Ovary (tissue), 7 donors: ENCODE measurements at regions not wholly inside any gene's neighbourhood (a gene's known extent, or its start where the extent isn't known, plus 50 kb on each side); places are given as distances from the start of the nearest gene placed in this dataset.

Source experiments
- DNase-seq, 5 donors: peaks; one replicate each; pipeline ENCODE4 v3.0.0-alpha.2; 2019 to 2020
- H3K27ac ChIP-seq, 2 donors: fragments of 200-600 bp; one replicate each; pipeline versions ENCODE4 v1.5.1 to v1.8.0; 2019 to 2022
- H3K27me3 ChIP-seq: fragments of 200-600 bp; one replicate; pipeline ENCODE4 v1.8.0; 2022
- H3K36me3 ChIP-seq: fragments of 200-600 bp; sonication (generic); one replicate; pipeline ENCODE4 v1.5.1; 2019
- H3K4me1 ChIP-seq: one replicate; pipeline ENCODE4 v1.8.1; 2013; ENCODE audit warnings: mild to moderate bottlenecking, moderate library complexity; ENCODE audit not compliant: insufficient read depth
- H3K4me3 ChIP-seq: fragments of 200-600 bp; sonication (generic); one replicate; pipeline ENCODE4 v1.5.1; 2017
- H3K9me3 ChIP-seq, 2 donors: fragments of 200-600 bp in 1 of 2; sonication (generic) in 1 of 2; one replicate each; pipeline versions ENCODE4 v1.5.1 to v1.8.1; 2013 to 2019; ENCODE audit warnings: mild to moderate bottlenecking in 1 of 2, moderate library complexity in 1 of 2
- EP300 ChIP-seq: sonication (generic); formaldehyde crosslinking; IDR thresholded peaks from one replicate; pipeline ENCODE4 v1.6.1; 2017; ENCODE audit warnings: antibody characterized with exemption
- POLR2A ChIP-seq: fragments of 450-650 bp; IDR thresholded peaks from one replicate; pipeline ENCODE4 v1.6.1; 2017; ENCODE audit warnings: antibody characterized with exemption, mild to moderate bottlenecking, moderate library complexity
- WGBS, 3 donors: extraction: QIAGEN DNeasy Blood & Tissue Kit in 1 of 3; methylation state at CpG; one replicate each; pipeline versions ENCODE4 v1.1.5 to v1.1.7; 2013 to 2017; 5-methylcytosine and 5-hydroxymethylcytosine counted together
- intact Hi-C, 4 donors: fragments of 100-400 bp; cut with DNase I; formaldehyde crosslinking; loops; one replicate each; pipeline versions ENCODE4 v1.11.0 to v1.15.1; 2022 to 2023
- TF ChIP-seq, protein P1 (sequence below), 3 donors: fragments of 450-650 bp in 2 of 3; fragments of 200-600 bp in 1 of 3; IDR thresholded peaks; one replicate each; pipeline versions ENCODE4 v1.5.1 to v1.8.0; 2016 to 2022; ENCODE audit warnings: antibody characterized with exemption in 3 of 3, mild to moderate bottlenecking in 1 of 3
- donor health status: DM: no; HTN: no; CAD: no; lungs with moderate emphysema.
- donor health status: DM: no; HTN: no; CAD: no.
- donor health status: Bipolar disorder and iron deficiency.
- donor health status: DM: no; HTN: no; CAD: no.
- donor health status: DM: yes; HTN: yes; CAD: no.

DNA sequence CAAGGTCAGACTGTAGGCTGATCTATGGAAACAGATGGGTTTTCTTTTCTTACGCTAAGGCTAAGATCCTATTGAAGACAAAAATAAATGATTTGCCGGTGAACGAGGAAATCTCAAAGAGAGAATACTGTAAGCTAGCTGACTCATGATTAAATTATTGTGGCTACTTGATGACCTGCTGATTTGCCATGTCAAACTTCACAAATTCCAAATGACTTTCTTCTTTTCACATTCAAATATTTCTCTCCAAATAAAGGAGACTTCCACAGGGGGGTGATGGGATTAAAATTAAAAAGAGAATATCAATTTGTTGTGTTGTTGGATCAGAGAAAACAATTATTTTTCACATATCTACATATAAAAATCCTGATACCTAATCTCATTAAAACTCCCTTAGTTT, 860.6 kb upstream of the ZWINT start:
- no peak overlapping the region for H3K4me3 ChIP-seq
- no peaks in the 10 kb centered on the region for H3K27me3 ChIP-seq
- H3K36me3 ChIP-seq = no peaks in the 10 kb centered on the region
- no peak for TF ChIP-seq POLR2A
- intact Hi-C loops = no loop called here
- H3K4me1 ChIP-seq = no peaks in the 10 kb centered on the region
- H3K9me3 ChIP-seq = no peaks in the 10 kb centered on the region
- DNase-seq = no peak
- WGBS, 3 donors = 74 to 91% (median 84%) methylated on average over 3 of the region's 3 CpGs
- no peak overlapping the region for H3K27ac ChIP-seq

DNA sequence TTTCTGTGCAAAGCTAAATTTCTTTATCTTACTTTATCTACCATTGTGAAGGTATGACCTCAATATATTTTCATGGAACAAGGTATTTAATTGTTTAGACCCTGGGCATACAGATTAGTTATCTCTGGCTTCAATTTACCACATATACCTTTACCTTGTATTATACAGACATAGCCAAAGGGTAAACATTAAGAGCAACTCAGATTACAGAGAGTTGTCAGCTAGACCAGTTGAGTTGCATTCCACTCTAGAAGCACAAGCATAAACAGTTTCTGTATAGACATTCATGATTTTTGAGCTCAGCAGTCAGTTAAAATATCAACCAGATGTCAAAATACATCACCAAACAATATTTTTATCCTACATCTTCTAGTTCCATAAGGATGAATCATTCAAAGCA, 857.3 kb upstream of the ZWINT start:
- no peaks in the 10 kb centered on the region for H3K36me3 ChIP-seq
- no peaks in the 10 kb centered on the region for H3K27me3 ChIP-seq
- H3K4me3 ChIP-seq = no peak overlapping the region
- intact Hi-C loops = no loop called here
- H3K4me1 ChIP-seq = no peaks in the 10 kb centered on the region
- no peak for TF ChIP-seq EP300
- TF ChIP-seq, protein P1, sequence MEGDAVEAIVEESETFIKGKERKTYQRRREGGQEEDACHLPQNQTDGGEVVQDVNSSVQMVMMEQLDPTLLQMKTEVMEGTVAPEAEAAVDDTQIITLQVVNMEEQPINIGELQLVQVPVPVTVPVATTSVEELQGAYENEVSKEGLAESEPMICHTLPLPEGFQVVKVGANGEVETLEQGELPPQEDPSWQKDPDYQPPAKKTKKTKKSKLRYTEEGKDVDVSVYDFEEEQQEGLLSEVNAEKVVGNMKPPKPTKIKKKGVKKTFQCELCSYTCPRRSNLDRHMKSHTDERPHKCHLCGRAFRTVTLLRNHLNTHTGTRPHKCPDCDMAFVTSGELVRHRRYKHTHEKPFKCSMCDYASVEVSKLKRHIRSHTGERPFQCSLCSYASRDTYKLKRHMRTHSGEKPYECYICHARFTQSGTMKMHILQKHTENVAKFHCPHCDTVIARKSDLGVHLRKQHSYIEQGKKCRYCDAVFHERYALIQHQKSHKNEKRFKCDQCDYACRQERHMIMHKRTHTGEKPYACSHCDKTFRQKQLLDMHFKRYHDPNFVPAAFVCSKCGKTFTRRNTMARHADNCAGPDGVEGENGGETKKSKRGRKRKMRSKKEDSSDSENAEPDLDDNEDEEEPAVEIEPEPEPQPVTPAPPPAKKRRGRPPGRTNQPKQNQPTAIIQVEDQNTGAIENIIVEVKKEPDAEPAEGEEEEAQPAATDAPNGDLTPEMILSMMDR (IDR thresholded peaks at IDR 0.05) = no peak
- TF ChIP-seq POLR2A = no peak
- H3K9me3 ChIP-seq = no peaks in the 10 kb centered on the region
- no peak for DNase-seq
- H3K27ac ChIP-seq = no peak overlapping the region

DNA sequence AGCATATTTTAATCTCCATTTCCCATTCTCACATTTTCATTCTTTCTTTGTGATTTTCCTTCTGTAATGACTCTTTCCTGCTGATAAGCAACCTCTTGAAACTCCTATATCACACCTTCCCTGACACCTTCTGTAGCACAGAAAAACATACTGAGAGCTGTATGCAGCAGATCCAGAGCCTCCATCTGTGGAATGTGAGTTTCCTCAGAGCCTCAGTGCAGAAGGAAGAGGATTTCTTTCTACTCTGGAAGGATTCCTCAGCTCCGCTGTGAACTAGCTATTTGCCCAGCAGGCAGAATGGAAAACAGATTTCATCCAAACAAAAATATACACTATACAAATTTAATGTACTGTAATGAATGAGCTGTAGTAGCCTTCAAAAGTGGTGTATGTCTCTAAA, 841.3 kb upstream of the ZWINT start:
- Histone ChIP-seq H3K4me1 (no peaks in the 10 kb centered on the region), H3K9me3 (no peaks in the 10 kb centered on the region), H3K36me3 (no peaks in the 10 kb centered on the region), H3K27ac (no peak overlapping the region), H3K27me3 (no peaks in the 10 kb centered on the region), H3K4me3 (no peak overlapping the region)
- no peak for DNase-seq
- no peak for TF ChIP-seq POLR2A
- no peak for TF ChIP-seq EP300
- TF ChIP-seq, protein P1 (IDR thresholded peaks at IDR 0.05) = no peak
- WGBS, 3 donors = 80 to 100% (median 83%) methylated on average over 1 of the region's 1 CpG
- intact Hi-C loops = no loop called here

DNA sequence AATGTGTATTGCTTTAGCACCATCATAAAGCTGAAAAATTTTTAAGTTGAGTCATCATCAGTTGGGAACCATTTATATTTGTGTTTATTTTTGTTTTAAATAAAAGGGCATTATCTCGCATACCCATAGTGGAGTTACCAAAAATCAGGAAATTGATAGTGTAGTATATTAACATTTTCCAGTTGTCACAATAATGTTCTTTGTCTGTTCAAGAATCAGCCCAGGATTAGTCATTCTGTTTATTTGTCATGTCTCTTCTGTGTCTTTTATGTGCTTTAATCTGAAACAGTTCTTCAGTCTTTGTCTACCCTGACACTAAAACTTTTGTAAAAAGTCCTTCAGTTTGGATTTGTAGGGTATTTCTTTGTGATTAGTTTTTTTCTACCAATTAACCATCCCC, 827.8 kb upstream of the ZWINT start:
- H3K36me3 ChIP-seq = no peaks in the 10 kb centered on the region
- DNase-seq = no peak
- intact Hi-C loops = no loop called here
- no peaks in the 10 kb centered on the region for H3K9me3 ChIP-seq
- no peak overlapping the region for H3K4me3 ChIP-seq
- H3K4me1 ChIP-seq = no peaks in the 10 kb centered on the region
- no peak overlapping the region for H3K27ac ChIP-seq
- 84 to 94% (median 92%) methylated on average over 1 of the region's 1 CpG for WGBS, 3 donors
- TF ChIP-seq, protein P1 (IDR thresholded peaks at IDR 0.05) = no peak
- H3K27me3 ChIP-seq = no peaks in the 10 kb centered on the region

DNA sequence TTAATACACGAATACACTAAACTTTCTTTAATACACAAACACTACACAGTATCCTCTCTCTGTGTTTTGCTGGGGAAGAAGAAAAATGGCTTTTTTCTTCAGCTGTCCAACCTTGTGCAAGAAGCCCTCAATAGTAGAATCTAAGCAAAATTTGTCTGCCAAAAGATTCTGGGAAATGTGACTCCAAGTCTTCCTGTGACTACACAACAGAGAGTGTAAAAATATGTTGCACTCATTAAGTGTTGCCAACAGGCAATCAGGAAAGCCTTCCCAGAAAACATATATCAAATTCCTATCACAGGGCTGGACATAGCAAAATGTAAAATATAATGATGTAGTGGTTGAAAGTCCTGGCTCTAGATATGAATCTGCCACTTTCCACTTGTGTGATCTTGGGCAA, 825.1 kb upstream of the ZWINT start:
- 30 to 53% (median 44%) methylated on average over 1 of the region's 1 CpG for WGBS, 3 donors
- H3K27me3 ChIP-seq = no peaks in the 10 kb centered on the region
- no peak for DNase-seq
- no peaks in the 10 kb centered on the region for H3K36me3 ChIP-seq
- H3K4me1 ChIP-seq = no peaks in the 10 kb centered on the region
- no peak for TF ChIP-seq EP300
- TF ChIP-seq, protein P1 (IDR thresholded peaks at IDR 0.05) = no peak
- no peak for TF ChIP-seq POLR2A
- H3K4me3 ChIP-seq = no peak overlapping the region
- no peaks in the 10 kb centered on the region for H3K9me3 ChIP-seq
- no peak overlapping the region for H3K27ac ChIP-seq
- intact Hi-C loops = no loop called here
